GM12875 (cell line): ENCODE measurements at regions not wholly inside any gene's neighbourhood (a gene's known extent, or its start where the extent isn't known, plus 50 kb on each side); places are given as distances from the start of the nearest gene placed in this dataset.

ENCODE experiments used
- H3K4me3 ChIP-seq: one replicate; pipeline ENCODE4 v1.5.1; 2011; ENCODE audit warnings: low read depth, low read length, control low read depth
- CTCF ChIP-seq: IDR thresholded peaks from 2 replicates; pipeline ENCODE4 v1.5.1; 2011; ENCODE audit warnings: low read depth, mild to moderate bottlenecking, control low read depth, inconsistent platforms, low read length, moderate library complexity, borderline replicate concordance; ENCODE audit not compliant: insufficient read depth

GRCh38 chr6:115310156-115310555, 750.5 kb downstream of the FRK start:
- no peak for TF ChIP-seq CTCF

GRCh38 chr6:115302731-115303130, 758.0 kb downstream of the FRK start:
- no peak for TF ChIP-seq CTCF
- H3K4me3 ChIP-seq = no peak overlapping the region

More at GRCh38 chr6:115310156-115310555, 750.5 kb downstream of the FRK start:
- no peak overlapping the region for H3K4me3 ChIP-seq

GRCh38 chr6:115287467-115287866, 773.2 kb downstream of the FRK start:
- H3K4me3 ChIP-seq = no peak overlapping the region
- no peak for TF ChIP-seq CTCF

- H3K4me3 ChIP-seq = no peak overlapping the region
- TF ChIP-seq CTCF = no peak
Measured at GRCh38 chr6:115276881-115277565, 783.7 kb downstream of the FRK start.

GRCh38 chr6:115272311-115272710, 788.4 kb downstream of the FRK start:
- no peak for TF ChIP-seq CTCF
- H3K4me3 ChIP-seq = no peak overlapping the region

- TF ChIP-seq CTCF = no peak
- no peak overlapping the region for H3K4me3 ChIP-seq
Measured at GRCh38 chr6:115271434-115271833, 789.3 kb downstream of the FRK start.

GRCh38 chr6:115270953-115271352, 789.7 kb downstream of the FRK start:
- TF ChIP-seq CTCF = no peak
- H3K4me3 ChIP-seq = no peak overlapping the region
